ENCODE measurements at regions not wholly inside any gene's neighbourhood (a gene's known extent, or its start where the extent isn't known, plus 50 kb on each side); places are given as distances from the start of the nearest gene placed in this dataset.

GRCh38 chr3:98711426-98711825, 51.7 kb upstream of the ST3GAL6 start:
- TF ChIP-seq CTCF (IDR thresholded peaks at IDR 0.05; ENCODE audit: low read length) (no peak), EZH2 (optimal IDR thresholded peaks at IDR 0.05; ENCODE audit: low read depth, low read length) (no peak), EZH2phosphoT487 (IDR thresholded peaks at IDR 0.05; ENCODE audit: low read length) (no peak)
